ENCODE measurements at regions not wholly inside any gene's neighbourhood (a gene's known extent, or its start where the extent isn't known, plus 50 kb on each side); places are given as distances from the start of the nearest gene placed in this dataset.

DNA sequence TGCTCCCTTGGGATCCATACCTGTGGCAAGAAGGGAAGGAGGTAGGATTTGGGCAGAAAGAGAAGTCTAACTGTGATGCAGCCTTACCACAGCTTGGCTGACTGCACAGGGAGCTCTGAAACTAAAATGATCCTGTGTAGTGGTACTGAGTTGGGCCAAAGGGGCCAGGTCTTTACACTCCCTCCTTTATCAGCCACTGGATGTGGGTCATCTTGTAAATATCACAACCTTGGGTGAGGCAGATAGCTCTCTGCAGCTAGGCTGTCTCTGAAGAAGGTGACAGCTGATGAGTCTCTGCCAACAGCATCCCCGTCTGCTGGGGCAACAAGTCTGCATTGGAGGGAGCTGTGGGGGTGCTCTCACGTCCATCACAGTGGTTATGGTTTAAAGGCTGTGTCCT lies 95.9 kb upstream of the CAND1 start:
- TF ChIP-seq, protein P1, sequence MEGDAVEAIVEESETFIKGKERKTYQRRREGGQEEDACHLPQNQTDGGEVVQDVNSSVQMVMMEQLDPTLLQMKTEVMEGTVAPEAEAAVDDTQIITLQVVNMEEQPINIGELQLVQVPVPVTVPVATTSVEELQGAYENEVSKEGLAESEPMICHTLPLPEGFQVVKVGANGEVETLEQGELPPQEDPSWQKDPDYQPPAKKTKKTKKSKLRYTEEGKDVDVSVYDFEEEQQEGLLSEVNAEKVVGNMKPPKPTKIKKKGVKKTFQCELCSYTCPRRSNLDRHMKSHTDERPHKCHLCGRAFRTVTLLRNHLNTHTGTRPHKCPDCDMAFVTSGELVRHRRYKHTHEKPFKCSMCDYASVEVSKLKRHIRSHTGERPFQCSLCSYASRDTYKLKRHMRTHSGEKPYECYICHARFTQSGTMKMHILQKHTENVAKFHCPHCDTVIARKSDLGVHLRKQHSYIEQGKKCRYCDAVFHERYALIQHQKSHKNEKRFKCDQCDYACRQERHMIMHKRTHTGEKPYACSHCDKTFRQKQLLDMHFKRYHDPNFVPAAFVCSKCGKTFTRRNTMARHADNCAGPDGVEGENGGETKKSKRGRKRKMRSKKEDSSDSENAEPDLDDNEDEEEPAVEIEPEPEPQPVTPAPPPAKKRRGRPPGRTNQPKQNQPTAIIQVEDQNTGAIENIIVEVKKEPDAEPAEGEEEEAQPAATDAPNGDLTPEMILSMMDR (IDR thresholded peaks at IDR 0.05): no peak
- TF ChIP-seq POLR2A (IDR thresholded peaks at IDR 0.05) (no peak), POLR2AphosphoS5 (IDR thresholded peaks at IDR 0.05) (no peak)
